HG03571 (cell line): ENCODE measurements at regions not wholly inside any gene's neighbourhood (a gene's known extent, or its start where the extent isn't known, plus 50 kb on each side); places are given as distances from the start of the nearest gene placed in this dataset.
"Not testable (repeated sequence)": the region's sequence is repeated elsewhere in the genome, so short reads cannot be mapped to it uniquely, and the experiment has no call there.

Experiments used
- ATAC-seq: cut with Tn5 transposase; IDR thresholded peaks from one replicate; pipeline ENCODE4 v1.9.1; 2021; ENCODE audit not compliant: unreplicated experiment

GRCh38 chr1:121001090-121001726 is 111.6 kb downstream of the PPIAL4A start:
- not testable (repeated sequence) for ATAC-seq

- not testable (repeated sequence) for ATAC-seq
These were observed 113.7 kb downstream of the PPIAL4A start for GRCh38 chr1:121003230-121003629.

GRCh38 chr1:121006826-121007225 is 117.3 kb downstream of the PPIAL4A start:
- not testable (repeated sequence) for ATAC-seq

- not testable (repeated sequence) for ATAC-seq
These were observed 118.2 kb downstream of the PPIAL4A start for GRCh38 chr1:121007755-121008154.

- ATAC-seq, result not testable (repeated sequence)
These were observed 119.1 kb downstream of the PPIAL4A start for GRCh38 chr1:121008512-121009215.

- not testable (repeated sequence) for ATAC-seq
These were observed 119.9 kb downstream of the PPIAL4A start for GRCh38 chr1:121009216-121010057.

- ATAC-seq, result not testable (repeated sequence)
These were observed 120.6 kb downstream of the PPIAL4A start for GRCh38 chr1:121010141-121010540.

GRCh38 chr1:121013181-121013580 is 123.6 kb downstream of the PPIAL4A start:
- not testable (repeated sequence) for ATAC-seq

GRCh38 chr1:121016182-121017028 is 126.8 kb downstream of the PPIAL4A start:
- ATAC-seq, result not testable (repeated sequence)

GRCh38 chr1:121019715-121020349 is 130.3 kb downstream of the PPIAL4A start:
- ATAC-seq, result not testable (repeated sequence)

GRCh38 chr1:121020350-121021236 is 131.0 kb downstream of the PPIAL4A start:
- ATAC-seq, result not testable (repeated sequence)

GRCh38 chr1:121021716-121022115 is 132.1 kb downstream of the PPIAL4A start:
- ATAC-seq, result not testable (repeated sequence)

- not testable (repeated sequence) for ATAC-seq
These were observed 143.4 kb downstream of the PPIAL4A start for GRCh38 chr1:121032878-121033494.

GRCh38 chr1:121036792-121037191 is 147.2 kb downstream of the PPIAL4A start:
- not testable (repeated sequence) for ATAC-seq

- not testable (repeated sequence) for ATAC-seq
These were observed 143.2 kb downstream of the FAM72B start for GRCh38 chr1:121040974-121041373.

- not testable (repeated sequence) for ATAC-seq
These were observed 142.6 kb downstream of the FAM72B start for GRCh38 chr1:121041497-121041896.

GRCh38 chr1:121042882-121043281 is 141.3 kb downstream of the FAM72B start:
- not testable (repeated sequence) for ATAC-seq

- ATAC-seq, result not testable (repeated sequence)
These were observed 135.8 kb downstream of the FAM72B start for GRCh38 chr1:121048293-121048752.
